Gastroesophageal sphincter (tissue), 3 donors: ENCODE measurements at regions not wholly inside any gene's neighbourhood (a gene's known extent, or its start where the extent isn't known, plus 50 kb on each side); places are given as distances from the start of the nearest gene placed in this dataset.

Experiments
- POLR2AphosphoS5 ChIP-seq: sonication (generic); formaldehyde crosslinking; IDR thresholded peaks from one replicate; pipeline ENCODE4 v1.6.1; 2017; ENCODE audit warnings: antibody characterized with exemption
- TF ChIP-seq, protein P1 (sequence below), 4 experiments: fragments of 200-600 bp in 2 of 4; fragments of 450-650 bp in 2 of 4; sonication (generic) in 1 of 4; IDR thresholded peaks; one replicate each; pipeline ENCODE4 v1.5.1; 2017 to 2019; ENCODE audit warnings: antibody characterized with exemption in 4 of 4, mild to moderate bottlenecking in 2 of 4, moderate library complexity in 2 of 4

DNA sequence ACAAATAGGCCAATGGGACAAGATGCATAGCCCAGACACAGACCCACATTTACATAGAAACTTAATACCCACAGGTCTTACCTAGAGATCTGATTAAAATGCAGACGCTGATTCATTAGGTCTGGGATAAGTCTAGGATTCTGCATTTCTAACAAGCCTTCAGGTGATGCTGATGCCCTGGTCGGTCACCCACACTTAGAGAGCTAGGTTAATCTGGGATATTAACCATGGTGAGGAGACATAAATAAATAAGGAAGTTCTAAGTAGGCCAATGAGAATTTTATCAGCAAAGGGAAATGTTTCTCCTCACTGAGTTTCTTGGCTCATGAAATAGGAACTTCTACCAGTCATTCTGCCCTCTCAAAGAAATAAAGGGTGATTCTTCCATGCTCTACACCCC lies 120.1 kb downstream of the BMP4 start:
- TF ChIP-seq, protein P1, sequence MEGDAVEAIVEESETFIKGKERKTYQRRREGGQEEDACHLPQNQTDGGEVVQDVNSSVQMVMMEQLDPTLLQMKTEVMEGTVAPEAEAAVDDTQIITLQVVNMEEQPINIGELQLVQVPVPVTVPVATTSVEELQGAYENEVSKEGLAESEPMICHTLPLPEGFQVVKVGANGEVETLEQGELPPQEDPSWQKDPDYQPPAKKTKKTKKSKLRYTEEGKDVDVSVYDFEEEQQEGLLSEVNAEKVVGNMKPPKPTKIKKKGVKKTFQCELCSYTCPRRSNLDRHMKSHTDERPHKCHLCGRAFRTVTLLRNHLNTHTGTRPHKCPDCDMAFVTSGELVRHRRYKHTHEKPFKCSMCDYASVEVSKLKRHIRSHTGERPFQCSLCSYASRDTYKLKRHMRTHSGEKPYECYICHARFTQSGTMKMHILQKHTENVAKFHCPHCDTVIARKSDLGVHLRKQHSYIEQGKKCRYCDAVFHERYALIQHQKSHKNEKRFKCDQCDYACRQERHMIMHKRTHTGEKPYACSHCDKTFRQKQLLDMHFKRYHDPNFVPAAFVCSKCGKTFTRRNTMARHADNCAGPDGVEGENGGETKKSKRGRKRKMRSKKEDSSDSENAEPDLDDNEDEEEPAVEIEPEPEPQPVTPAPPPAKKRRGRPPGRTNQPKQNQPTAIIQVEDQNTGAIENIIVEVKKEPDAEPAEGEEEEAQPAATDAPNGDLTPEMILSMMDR (IDR thresholded peaks at IDR 0.05), result no peak
- no peak for TF ChIP-seq POLR2AphosphoS5
